Neural progenitor cell (in vitro differentiated cells): ENCODE measurements at regions not wholly inside any gene's neighbourhood (a gene's known extent, or its start where the extent isn't known, plus 50 kb on each side); places are given as distances from the start of the nearest gene placed in this dataset.

Source experiments
- EZH2phosphoT487 ChIP-seq: fragments of 200-600 bp; sonication (generic); IDR thresholded peaks from 2 replicates; pipeline ENCODE4 v1.6.1; 2017; ENCODE audit warnings: antibody characterized with exemption
- TF ChIP-seq, protein P1 (sequence below): fragments of 200-600 bp; sonication (generic); IDR thresholded peaks from 2 replicates; pipeline ENCODE4 v1.5.1; 2017; ENCODE audit warnings: antibody characterized with exemption, mild to moderate bottlenecking

DNA sequence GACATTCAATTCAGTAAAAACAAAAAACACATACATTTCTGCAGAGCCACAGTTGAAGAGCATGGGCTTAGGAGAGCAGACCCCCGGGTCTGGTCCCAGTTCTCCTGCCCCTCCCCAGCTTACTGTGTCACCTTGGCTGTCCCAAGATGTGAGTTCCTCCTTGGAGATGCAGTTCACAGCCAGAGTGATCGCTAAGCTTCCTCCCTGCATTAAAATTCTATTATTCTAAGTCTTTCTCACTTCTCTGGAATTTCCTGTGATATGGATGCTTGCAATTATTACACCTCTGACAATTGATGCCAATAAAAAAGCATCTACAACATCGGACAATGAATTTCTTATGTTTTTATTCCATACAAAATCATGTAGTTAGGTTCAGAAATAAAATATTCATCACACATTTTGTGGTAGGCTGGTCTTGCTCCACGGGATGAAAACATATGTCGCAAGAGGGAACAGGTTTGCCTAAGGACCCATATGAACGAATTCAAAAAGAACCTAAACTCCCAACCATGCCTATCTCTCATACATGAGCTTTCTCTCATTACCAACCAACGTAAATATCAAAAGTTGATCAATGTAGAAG, 328.5 kb upstream of the RUNX1 start:
- TF ChIP-seq, protein P1, sequence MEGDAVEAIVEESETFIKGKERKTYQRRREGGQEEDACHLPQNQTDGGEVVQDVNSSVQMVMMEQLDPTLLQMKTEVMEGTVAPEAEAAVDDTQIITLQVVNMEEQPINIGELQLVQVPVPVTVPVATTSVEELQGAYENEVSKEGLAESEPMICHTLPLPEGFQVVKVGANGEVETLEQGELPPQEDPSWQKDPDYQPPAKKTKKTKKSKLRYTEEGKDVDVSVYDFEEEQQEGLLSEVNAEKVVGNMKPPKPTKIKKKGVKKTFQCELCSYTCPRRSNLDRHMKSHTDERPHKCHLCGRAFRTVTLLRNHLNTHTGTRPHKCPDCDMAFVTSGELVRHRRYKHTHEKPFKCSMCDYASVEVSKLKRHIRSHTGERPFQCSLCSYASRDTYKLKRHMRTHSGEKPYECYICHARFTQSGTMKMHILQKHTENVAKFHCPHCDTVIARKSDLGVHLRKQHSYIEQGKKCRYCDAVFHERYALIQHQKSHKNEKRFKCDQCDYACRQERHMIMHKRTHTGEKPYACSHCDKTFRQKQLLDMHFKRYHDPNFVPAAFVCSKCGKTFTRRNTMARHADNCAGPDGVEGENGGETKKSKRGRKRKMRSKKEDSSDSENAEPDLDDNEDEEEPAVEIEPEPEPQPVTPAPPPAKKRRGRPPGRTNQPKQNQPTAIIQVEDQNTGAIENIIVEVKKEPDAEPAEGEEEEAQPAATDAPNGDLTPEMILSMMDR = no peak
- no peak for TF ChIP-seq EZH2phosphoT487
